ENCODE measurements at regions not wholly inside any gene's neighbourhood (a gene's known extent, or its start where the extent isn't known, plus 50 kb on each side); places are given as distances from the start of the nearest gene placed in this dataset.
A peak's percentile ranks its signal among the peaks of the same experiment; 100 is the strongest.

DNA sequence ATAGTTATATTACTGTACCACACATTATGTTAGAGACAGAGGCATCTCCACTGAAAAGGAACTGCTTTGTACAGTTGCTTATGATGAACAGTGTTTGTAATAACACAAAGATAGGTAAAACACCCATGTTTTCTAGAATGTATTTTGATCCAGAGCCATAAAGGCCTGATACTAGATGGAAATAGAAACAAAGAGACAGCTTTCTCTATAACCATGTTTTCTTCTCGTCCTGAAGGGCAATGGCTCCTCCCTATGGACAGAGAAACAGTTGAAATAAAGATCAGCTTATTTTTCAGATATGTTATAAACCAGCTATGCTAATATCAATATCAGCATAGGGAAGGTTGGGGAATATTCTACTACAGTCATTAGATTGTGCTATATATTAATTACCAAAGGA lies 109.2 kb downstream of the ATXN7L3B start:
- intact Hi-C loops (cut with micrococcal nuclease; ENCODE audit: unreplicated experiment) = loop anchor here (5.0 to 10.0 kb wide), 2 partner anchors 110 to 532 kb away; partner anchors contain the start of gene ATXN7L3B
- peak; percentile 80 for DNase-seq (ENCODE audit: low spot score)
- peaks cover 5% of the 10 kb centered on the region for H3K9me3 ChIP-seq (ENCODE audit: low read depth, low read length, poor library complexity, severe bottlenecking)
- ChIA-PET CTCF (interaction anchor here (0.5 to 1.2 kb wide), 5 partner anchors 100 to 330 kb away, joined by 3 to 12 read pairs (median 6); no protein-coding TSS in a partner anchor), POLR2A (ENCODE audit: low non-redundant PET) (no interaction called here)
- peak overlapping the region; percentile 73 for H3K27ac ChIP-seq (ENCODE audit: low read depth, low read length, poor library complexity, severe bottlenecking)
- peaks cover 31% of the 10 kb centered on the region for H3K4me1 ChIP-seq (ENCODE audit: insufficient read depth, low read length, poor library complexity, severe bottlenecking)
- H3K36me3 ChIP-seq (ENCODE audit: insufficient read depth, low read length, poor library complexity, severe bottlenecking) = no peaks in the 10 kb centered on the region
- TF ChIP-seq, protein P1, sequence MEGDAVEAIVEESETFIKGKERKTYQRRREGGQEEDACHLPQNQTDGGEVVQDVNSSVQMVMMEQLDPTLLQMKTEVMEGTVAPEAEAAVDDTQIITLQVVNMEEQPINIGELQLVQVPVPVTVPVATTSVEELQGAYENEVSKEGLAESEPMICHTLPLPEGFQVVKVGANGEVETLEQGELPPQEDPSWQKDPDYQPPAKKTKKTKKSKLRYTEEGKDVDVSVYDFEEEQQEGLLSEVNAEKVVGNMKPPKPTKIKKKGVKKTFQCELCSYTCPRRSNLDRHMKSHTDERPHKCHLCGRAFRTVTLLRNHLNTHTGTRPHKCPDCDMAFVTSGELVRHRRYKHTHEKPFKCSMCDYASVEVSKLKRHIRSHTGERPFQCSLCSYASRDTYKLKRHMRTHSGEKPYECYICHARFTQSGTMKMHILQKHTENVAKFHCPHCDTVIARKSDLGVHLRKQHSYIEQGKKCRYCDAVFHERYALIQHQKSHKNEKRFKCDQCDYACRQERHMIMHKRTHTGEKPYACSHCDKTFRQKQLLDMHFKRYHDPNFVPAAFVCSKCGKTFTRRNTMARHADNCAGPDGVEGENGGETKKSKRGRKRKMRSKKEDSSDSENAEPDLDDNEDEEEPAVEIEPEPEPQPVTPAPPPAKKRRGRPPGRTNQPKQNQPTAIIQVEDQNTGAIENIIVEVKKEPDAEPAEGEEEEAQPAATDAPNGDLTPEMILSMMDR (conservative IDR thresholded peaks at IDR 0.05; ENCODE audit: low read depth, low read length) = peak; percentile 70
- no peak for TF ChIP-seq EZH2 (IDR thresholded peaks at IDR 0.05; ENCODE audit: borderline replicate concordance, low read depth, low read length, poor library complexity, severe bottlenecking)
- H3K27me3 ChIP-seq (replicated peaks; ENCODE audit: insufficient read depth, low read depth, low read length, poor library complexity) = no peaks in the 10 kb centered on the region
- no TSS peak for BruUV-seq (replicated peaks)
- H3K4me3 ChIP-seq (ENCODE audit: low read depth, low read length, poor library complexity, severe bottlenecking) = no peak overlapping the region

DNA sequence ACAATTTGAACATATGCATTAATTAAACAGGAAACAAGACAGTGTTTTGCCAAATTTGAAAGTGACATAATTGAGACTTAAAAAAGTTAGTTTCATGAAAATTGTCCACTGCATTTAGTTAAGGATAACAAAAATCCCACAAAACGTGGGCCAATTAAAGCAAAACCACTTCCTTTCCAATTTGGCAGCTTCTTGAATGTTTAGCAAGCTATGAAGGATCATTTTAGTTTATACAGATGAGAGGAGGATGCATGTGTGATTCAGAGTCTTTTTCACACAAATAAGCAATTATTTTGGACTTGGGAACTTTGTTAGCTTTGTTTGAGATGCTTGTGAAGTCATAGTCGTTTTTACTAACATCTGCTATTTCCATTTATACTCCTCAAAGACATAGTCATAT lies 109.6 kb downstream of the ATXN7L3B start:
- CTCF ChIA-PET = interaction anchor here (0.6 to 1.2 kb wide), 4 partner anchors 100 to 330 kb away, joined by 3 to 6 read pairs (median 6); no protein-coding TSS in a partner anchor

DNA sequence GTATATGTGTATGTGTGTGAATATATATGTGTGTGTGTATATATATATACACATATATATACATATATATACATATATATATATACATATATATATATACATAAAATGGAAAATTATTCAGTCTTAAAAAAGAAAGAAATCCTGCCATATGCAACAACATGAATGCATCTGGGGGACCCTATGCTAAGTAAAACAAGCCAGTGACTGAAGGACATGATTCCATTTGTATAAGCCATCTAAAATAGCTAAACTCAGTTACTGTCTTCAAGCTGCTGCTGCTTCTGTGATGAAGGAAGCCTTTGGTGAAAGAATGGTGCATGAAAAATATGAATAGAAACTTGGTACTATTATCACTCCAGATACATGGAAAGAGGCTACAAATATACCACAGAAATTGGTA lies 118.6 kb downstream of the ATXN7L3B start:
- no peaks in the 10 kb centered on the region for H3K36me3 ChIP-seq (ENCODE audit: insufficient read depth, low read length, poor library complexity, severe bottlenecking)
- no peak overlapping the region for H3K4me3 ChIP-seq (ENCODE audit: low read depth, low read length, poor library complexity, severe bottlenecking)
- ChIA-PET POLR2A (ENCODE audit: low non-redundant PET) (no interaction called here), CTCF (no interaction called here)
- BruUV-seq (replicated peaks) = no TSS peak
- peaks cover 12% of the 10 kb centered on the region for H3K9me3 ChIP-seq (ENCODE audit: low read depth, low read length, poor library complexity, severe bottlenecking)
- peaks cover 6% of the 10 kb centered on the region for H3K4me1 ChIP-seq (ENCODE audit: insufficient read depth, low read length, poor library complexity, severe bottlenecking)
- no peak overlapping the region for H3K27ac ChIP-seq (ENCODE audit: low read depth, low read length, poor library complexity, severe bottlenecking)
- intact Hi-C loops (cut with micrococcal nuclease; ENCODE audit: unreplicated experiment) = no loop called here
- H3K27me3 ChIP-seq (replicated peaks; ENCODE audit: insufficient read depth, low read depth, low read length, poor library complexity) = no peaks in the 10 kb centered on the region
- DNase-seq (ENCODE audit: low spot score) = no peak
- no peak for TF ChIP-seq EZH2 (IDR thresholded peaks at IDR 0.05; ENCODE audit: borderline replicate concordance, low read depth, low read length, poor library complexity, severe bottlenecking)
- TF ChIP-seq, protein P1 (conservative IDR thresholded peaks at IDR 0.05; ENCODE audit: low read depth, low read length) = no peak

More for the DNA sequence above, 109.6 kb downstream of the ATXN7L3B start:
- intact Hi-C loops (cut with micrococcal nuclease; ENCODE audit: unreplicated experiment) = loop anchor here (5.0 to 10.0 kb wide), 2 partner anchors 110 to 532 kb away; partner anchors contain the start of gene ATXN7L3B
- Histone ChIP-seq H3K27me3 (replicated peaks; ENCODE audit: insufficient read depth, low read depth, low read length, poor library complexity) (no peaks in the 10 kb centered on the region), H3K27ac (ENCODE audit: low read depth, low read length, poor library complexity, severe bottlenecking) (peak overlapping the region; percentile 73), H3K9me3 (ENCODE audit: low read depth, low read length, poor library complexity, severe bottlenecking) (peaks cover 5% of the 10 kb centered on the region), H3K4me3 (ENCODE audit: low read depth, low read length, poor library complexity, severe bottlenecking) (no peak overlapping the region), H3K4me1 (ENCODE audit: insufficient read depth, low read length, poor library complexity, severe bottlenecking) (peaks cover 31% of the 10 kb centered on the region), H3K36me3 (ENCODE audit: insufficient read depth, low read length, poor library complexity, severe bottlenecking) (no peaks in the 10 kb centered on the region)
- no TSS peak for BruUV-seq (replicated peaks)
- POLR2A ChIA-PET (ENCODE audit: low non-redundant PET) = no interaction called here
- TF ChIP-seq, protein P1 (conservative IDR thresholded peaks at IDR 0.05; ENCODE audit: low read depth, low read length) = 0 out of 2 replicates have a peak, but pooled peaks have one; percentile 4
- no peak for TF ChIP-seq EZH2 (IDR thresholded peaks at IDR 0.05; ENCODE audit: borderline replicate concordance, low read depth, low read length, poor library complexity, severe bottlenecking)
- peak; percentile 70 for DNase-seq (ENCODE audit: low spot score)

Measured in A673 (cell line).